ENCODE measurements at regions not wholly inside any gene's neighbourhood (a gene's known extent, or its start where the extent isn't known, plus 50 kb on each side); places are given as distances from the start of the nearest gene placed in this dataset.
"Not testable (repeated sequence)": the region's sequence is repeated elsewhere in the genome, so short reads cannot be mapped to it uniquely, and the experiment has no call there.

GRCh38 chr9:90697808-90698207 lies 55.2 kb upstream of the DIRAS2 start:
- no peak overlapping the region for H3K27ac ChIP-seq
- H3K9me3 ChIP-seq, result no peaks in the 10 kb centered on the region
- H3K4me1 ChIP-seq (ENCODE audit: insufficient read depth), result no peaks in the 10 kb centered on the region
- H3K4me3 ChIP-seq, result no peak overlapping the region
- intact Hi-C loops (cut with DNase I), result no loop called here
- H3K27me3 ChIP-seq, result no peaks in the 10 kb centered on the region
- no peaks in the 10 kb centered on the region for H3K36me3 ChIP-seq
- 78 to 83% (median 82%) methylated on average over 5 of the region's 5 CpGs for WGBS, 3 donors
- TF ChIP-seq POLR2A (IDR thresholded peaks at IDR 0.05) (no peak), CTCF (IDR thresholded peaks at IDR 0.05) (no peak), EP300 (IDR thresholded peaks at IDR 0.05) (no peak)
- DNase-seq, result no peak

GRCh38 chr9:90694187-90694586 lies 51.6 kb upstream of the DIRAS2 start:
- H3K27ac ChIP-seq; H3K9me3 ChIP-seq; H3K4me1 ChIP-seq (ENCODE audit: insufficient read depth); H3K27me3 ChIP-seq; H3K4me3 ChIP-seq; H3K36me3 ChIP-seq; intact Hi-C loops (cut with DNase I); DNase-seq: not testable (repeated sequence)
- WGBS, 3 donors, result 0 to 93% (median 86%) methylated on average over 1 of the region's 1 CpG
